SU-DHL-6 (cell line): ENCODE measurements at regions not wholly inside any gene's neighbourhood (a gene's known extent, or its start where the extent isn't known, plus 50 kb on each side); places are given as distances from the start of the nearest gene placed in this dataset.

Experiments used
- H2AFZ ChIP-seq: fragments of 200-600 bp; sonication (generic); 2 replicates; pipeline ENCODE4 v1.6.1; 2014; ENCODE audit warnings: low read depth, mild to moderate bottlenecking, moderate library complexity, mixed read lengths, antibody characterized with exemption, low read length; ENCODE audit not compliant: severe bottlenecking
- H3F3A ChIP-seq: fragments of 200-600 bp; shearing (Covaris generic); 2 replicates; pipeline ENCODE4 v1.6.0; 2016; ENCODE audit warnings: antibody characterized with exemption, mild to moderate bottlenecking; ENCODE audit not compliant: insufficient read depth
- H3K27ac ChIP-seq: fragments of 200-600 bp; sonication (generic); 2 replicates; pipeline ENCODE4 v1.5.1; 2016; ENCODE audit warnings: low read depth, mild to moderate bottlenecking, low read length, moderate library complexity, mixed read lengths
- H3K27me3 ChIP-seq: fragments of 200-600 bp; sonication (generic), shearing (Covaris generic); 2 replicates; pipeline ENCODE4 v1.6.0; 2014; ENCODE audit warnings: mild to moderate bottlenecking, low read length
- H3K36me3 ChIP-seq: fragments of 200-600 bp; sonication (generic); 2 replicates; pipeline ENCODE4 v1.6.1; 2014; ENCODE audit warnings: mild to moderate bottlenecking, low read length, mixed read lengths
- H3K4me2 ChIP-seq: fragments of 300-600, 200-600 bp; shearing (Covaris generic), sonication (generic); 2 replicates; pipeline ENCODE4 v1.6.0; 2014; ENCODE audit warnings: low read length, low read depth, mild to moderate bottlenecking; ENCODE audit not compliant: poor library complexity, severe bottlenecking
- H3K4me3 ChIP-seq: fragments of 200-600 bp; sonication (generic); 2 replicates; pipeline ENCODE4 v1.5.1; 2014; ENCODE audit warnings: antibody characterized with exemption, low read length, mild to moderate bottlenecking, mixed read lengths; ENCODE audit not compliant: insufficient read depth, poor library complexity, severe bottlenecking
- H3K79me2 ChIP-seq: fragments of 200-600 bp; sonication (generic); 2 replicates; pipeline ENCODE4 v1.6.1; 2014; ENCODE audit warnings: mild to moderate bottlenecking, low read length, moderate library complexity; ENCODE audit not compliant: insufficient read depth
- H3K9ac ChIP-seq: fragments of 200-600 bp; sonication (generic); 2 replicates; pipeline ENCODE4 v1.7.0; 2014; ENCODE audit warnings: mild to moderate bottlenecking, low read length
- H3K9me2 ChIP-seq: fragments of 200-600 bp; sonication (generic); replicated peaks from 2 replicates; pipeline ENCODE4 v1.6.1; 2014; ENCODE audit warnings: low read length; ENCODE audit not compliant: insufficient read depth
- H3K9me3 ChIP-seq: fragments of 200-600 bp; sonication (generic); 2 replicates; pipeline ENCODE4 v1.6.1; 2014; ENCODE audit warnings: low read length, mixed read lengths; ENCODE audit not compliant: insufficient read depth
- H4K20me1 ChIP-seq: fragments of 200-600 bp; sonication (generic); 2 replicates; pipeline ENCODE4 v1.6.1; 2014; ENCODE audit warnings: low read depth, mild to moderate bottlenecking, antibody characterized with exemption, low read length, moderate library complexity, mixed read lengths
- EZH2phosphoT487 ChIP-seq: fragments of 200-600 bp; sonication (generic), shearing (Covaris generic); conservative IDR thresholded peaks from 2 replicates; pipeline ENCODE4 v1.6.1; 2018; ENCODE audit warnings: mild to moderate bottlenecking, antibody characterized with exemption, low read length, moderate library complexity, mixed read lengths
- TF ChIP-seq, protein P1 (sequence below): fragments of 200-600 bp; sonication (generic); IDR thresholded peaks from one replicate; pipeline ENCODE4 v1.5.1; 2017; ENCODE audit warnings: antibody characterized with exemption, mild to moderate bottlenecking, low read length, moderate library complexity; ENCODE audit not compliant: insufficient read depth, poor library complexity, severe bottlenecking

DNA sequence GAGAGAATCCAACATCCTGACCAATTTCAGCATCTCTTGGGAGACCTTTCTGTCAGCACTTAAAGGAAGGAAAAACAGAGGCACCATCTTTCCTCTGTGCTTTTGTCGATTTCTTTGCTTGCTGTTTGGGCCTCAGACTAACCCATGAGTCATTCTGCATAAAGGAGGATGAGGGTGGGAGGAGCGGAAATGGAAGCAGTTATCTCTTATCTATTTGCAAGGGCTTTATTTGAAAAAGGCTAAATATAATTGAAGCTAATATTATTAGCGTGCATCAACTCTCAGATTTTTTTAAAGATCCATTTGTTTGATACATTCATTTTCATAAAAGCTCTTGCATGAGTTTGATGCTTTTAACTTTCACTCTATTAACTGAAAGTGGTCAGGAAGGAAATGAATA, 72.9 kb downstream of the ZNF622 start:
- H3K4me3 ChIP-seq = no peak overlapping the region
- no peaks in the 10 kb centered on the region for H3K27me3 ChIP-seq
- H3F3A ChIP-seq = no peaks in the 10 kb centered on the region
- no peaks in the 10 kb centered on the region for H3K9me2 ChIP-seq
- no peaks in the 10 kb centered on the region for H3K9me3 ChIP-seq
- no peaks in the 10 kb centered on the region for H3K36me3 ChIP-seq
- TF ChIP-seq, protein P1, sequence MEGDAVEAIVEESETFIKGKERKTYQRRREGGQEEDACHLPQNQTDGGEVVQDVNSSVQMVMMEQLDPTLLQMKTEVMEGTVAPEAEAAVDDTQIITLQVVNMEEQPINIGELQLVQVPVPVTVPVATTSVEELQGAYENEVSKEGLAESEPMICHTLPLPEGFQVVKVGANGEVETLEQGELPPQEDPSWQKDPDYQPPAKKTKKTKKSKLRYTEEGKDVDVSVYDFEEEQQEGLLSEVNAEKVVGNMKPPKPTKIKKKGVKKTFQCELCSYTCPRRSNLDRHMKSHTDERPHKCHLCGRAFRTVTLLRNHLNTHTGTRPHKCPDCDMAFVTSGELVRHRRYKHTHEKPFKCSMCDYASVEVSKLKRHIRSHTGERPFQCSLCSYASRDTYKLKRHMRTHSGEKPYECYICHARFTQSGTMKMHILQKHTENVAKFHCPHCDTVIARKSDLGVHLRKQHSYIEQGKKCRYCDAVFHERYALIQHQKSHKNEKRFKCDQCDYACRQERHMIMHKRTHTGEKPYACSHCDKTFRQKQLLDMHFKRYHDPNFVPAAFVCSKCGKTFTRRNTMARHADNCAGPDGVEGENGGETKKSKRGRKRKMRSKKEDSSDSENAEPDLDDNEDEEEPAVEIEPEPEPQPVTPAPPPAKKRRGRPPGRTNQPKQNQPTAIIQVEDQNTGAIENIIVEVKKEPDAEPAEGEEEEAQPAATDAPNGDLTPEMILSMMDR = no peak
- TF ChIP-seq EZH2phosphoT487 = no peak
- H2AFZ ChIP-seq = no peak overlapping the region
- no peak overlapping the region for H3K9ac ChIP-seq
- no peak overlapping the region for H3K4me2 ChIP-seq
- no peak overlapping the region for H3K27ac ChIP-seq
- H4K20me1 ChIP-seq = no peaks in the 10 kb centered on the region
- H3K79me2 ChIP-seq = no peaks in the 10 kb centered on the region

DNA sequence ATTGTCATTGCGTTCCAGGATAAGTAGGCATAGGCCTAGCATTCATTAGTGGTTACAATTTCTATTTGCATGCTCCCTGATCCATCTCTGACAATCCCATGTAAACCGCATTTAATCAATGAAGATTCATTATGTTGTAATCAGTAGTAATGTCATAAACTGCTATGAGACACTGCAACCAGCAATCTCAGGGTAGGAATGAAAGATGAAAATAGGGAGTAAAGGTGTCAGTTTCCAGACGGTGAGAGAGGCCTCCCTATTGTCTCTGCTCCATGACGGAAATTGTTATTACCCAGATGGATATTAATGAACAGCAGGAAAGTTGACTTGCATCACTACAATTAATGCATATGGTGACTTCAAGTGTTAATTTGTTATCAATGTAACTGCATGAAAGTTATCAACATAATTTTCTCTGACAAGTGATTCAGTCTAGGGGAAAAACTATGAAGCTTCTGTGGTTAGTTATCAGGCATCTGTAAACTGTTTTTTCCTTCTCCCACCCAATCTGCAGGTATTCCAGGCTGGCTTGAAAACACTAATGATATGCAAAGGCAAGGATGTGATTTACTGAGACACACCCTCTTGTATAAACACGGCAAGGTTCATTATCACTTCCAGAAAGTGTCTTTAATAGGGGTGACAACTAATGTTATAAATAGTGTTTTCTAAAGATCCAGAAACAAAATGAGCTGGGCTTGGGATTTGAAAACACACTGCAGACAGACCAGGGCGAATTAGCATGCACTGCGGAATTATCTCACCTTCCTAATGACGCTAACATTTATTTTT, 73.5 kb downstream of the ZNF622 start:
- Histone ChIP-seq H3K36me3 (no peaks in the 10 kb centered on the region), H3F3A (no peaks in the 10 kb centered on the region), H3K27ac (no peak overlapping the region), H3K79me2 (no peaks in the 10 kb centered on the region), H3K9me3 (no peaks in the 10 kb centered on the region), H4K20me1 (no peaks in the 10 kb centered on the region), H3K27me3 (no peaks in the 10 kb centered on the region), H3K4me2 (no peak overlapping the region), H3K9ac (no peak overlapping the region), H2AFZ (no peak overlapping the region), H3K4me3 (no peak overlapping the region), H3K9me2 (no peaks in the 10 kb centered on the region)
- TF ChIP-seq, protein P1 = no peak
- TF ChIP-seq EZH2phosphoT487 = no peak

DNA sequence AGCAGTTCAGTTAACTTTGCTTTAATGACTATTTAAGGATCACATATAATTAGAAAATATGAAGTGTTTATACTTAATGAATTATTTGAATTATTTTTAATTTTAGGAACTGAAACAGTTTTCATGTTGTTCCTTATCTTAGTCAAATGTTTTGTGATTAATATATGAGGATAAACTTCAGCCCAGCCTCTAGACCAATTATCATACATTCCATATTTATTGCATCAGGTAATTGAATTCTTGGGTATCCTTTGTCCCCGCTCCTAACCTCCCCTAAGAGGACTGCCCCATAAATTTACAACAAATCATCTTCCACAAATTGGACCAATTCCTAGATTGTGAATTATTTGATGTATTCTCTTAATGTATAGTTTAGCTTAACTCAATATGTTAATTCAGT, 74.8 kb downstream of the ZNF622 start:
- H3K9me3 ChIP-seq = no peaks in the 10 kb centered on the region
- no peaks in the 10 kb centered on the region for H3F3A ChIP-seq
- no peak overlapping the region for H3K4me3 ChIP-seq
- no peak overlapping the region for H3K4me2 ChIP-seq
- no peaks in the 10 kb centered on the region for H3K79me2 ChIP-seq
- no peaks in the 10 kb centered on the region for H3K36me3 ChIP-seq
- no peaks in the 10 kb centered on the region for H4K20me1 ChIP-seq
- H2AFZ ChIP-seq = no peak overlapping the region
- no peak overlapping the region for H3K9ac ChIP-seq
- no peak overlapping the region for H3K27ac ChIP-seq
- H3K27me3 ChIP-seq = no peaks in the 10 kb centered on the region
- TF ChIP-seq, protein P1 = no peak
- TF ChIP-seq EZH2phosphoT487 = no peak
- H3K9me2 ChIP-seq = no peaks in the 10 kb centered on the region
